Hematopoietic multipotent progenitor cell treated with erythropoietin and hydrocortisone succinate and interleukin-3 and kit ligand, for 6 days (in vitro differentiated cells): ENCODE measurements at regions not wholly inside any gene's neighbourhood (a gene's known extent, or its start where the extent isn't known, plus 50 kb on each side); places are given as distances from the start of the nearest gene placed in this dataset.

Experiments used
- DNase-seq: peaks from one replicate; pipeline ENCODE4 v3.0.0-alpha.2; 2015

GRCh38 chr3:110126065-110126464 lies 788.7 kb upstream of the DPPA4 start:
- no peak for DNase-seq

DNA sequence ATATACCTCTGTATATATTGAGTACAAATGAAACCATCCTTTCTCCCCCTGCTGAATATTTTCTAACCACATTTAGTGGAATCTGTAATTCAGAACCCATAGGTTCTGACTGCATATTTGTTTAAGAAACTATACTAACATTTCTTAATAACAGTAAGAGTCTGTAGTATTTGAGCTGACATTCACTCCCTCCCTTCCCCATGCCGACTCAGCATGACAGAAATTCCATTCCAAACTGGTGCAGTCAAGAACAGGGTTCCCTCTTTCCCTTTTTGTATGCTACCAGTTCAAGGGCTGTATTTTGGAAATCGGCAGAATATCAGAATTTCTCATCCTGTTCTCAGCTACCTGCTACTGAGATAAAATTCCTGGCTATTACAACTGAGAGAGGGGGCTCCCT lies 796.6 kb upstream of the DPPA4 start:
- DNase-seq: no peak

DNA sequence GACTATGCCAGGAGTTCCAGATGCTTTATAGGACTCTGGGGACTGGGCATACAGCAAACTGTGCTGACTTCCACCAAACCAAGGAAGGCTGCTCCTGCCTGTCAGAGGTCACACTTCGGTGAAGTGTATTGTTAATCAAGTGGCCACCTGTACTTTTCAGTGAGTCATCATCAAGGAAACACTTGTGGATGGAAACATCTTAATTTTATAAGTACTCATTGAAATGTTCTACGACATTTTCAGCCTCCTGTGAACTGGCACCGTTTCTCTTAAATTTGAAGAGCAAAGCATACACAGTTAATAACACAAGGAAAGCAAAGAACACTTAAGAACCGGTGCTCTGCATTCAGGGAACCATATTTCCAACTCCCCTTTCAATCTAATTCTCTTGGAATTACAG lies 801.7 kb upstream of the DPPA4 start:
- no peak for DNase-seq

DNA sequence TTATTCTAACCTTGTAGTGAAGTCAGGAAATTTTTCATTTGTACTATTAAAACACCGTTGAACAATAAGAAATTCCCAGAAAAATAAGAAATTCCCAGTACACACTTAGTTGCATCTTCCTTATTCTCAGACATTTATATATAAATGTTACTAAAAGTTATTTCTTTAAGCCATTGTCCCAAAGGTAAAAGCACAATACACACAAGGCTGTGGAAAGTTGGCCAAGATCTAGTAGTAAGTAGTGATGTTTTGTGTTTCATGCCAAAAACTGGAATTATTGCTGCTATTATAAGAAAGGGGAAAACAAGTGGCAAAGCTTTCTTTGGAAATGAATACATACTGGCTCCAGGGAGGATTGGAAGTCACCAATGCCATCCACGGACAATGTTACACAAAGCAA lies 802.5 kb upstream of the DPPA4 start:
- no peak for DNase-seq

DNA sequence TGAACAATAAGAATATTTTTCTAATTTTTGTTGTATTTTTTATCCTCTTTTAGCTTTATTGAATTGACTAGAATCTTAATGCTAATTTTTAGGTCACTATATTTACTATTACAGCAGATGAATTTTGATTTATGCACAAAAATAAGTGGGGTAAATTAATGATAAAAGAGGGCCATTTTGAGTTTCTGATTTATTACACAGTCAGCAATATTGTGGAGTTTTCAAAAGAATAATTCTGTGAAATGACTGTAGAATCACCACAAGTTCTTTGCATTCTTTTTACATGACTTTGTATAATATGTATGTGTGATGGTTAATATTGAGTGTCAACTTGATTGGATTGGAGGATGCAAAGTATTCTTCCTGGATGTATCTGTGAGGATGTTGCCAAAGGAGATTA lies 812.4 kb upstream of the DPPA4 start:
- no peak for DNase-seq

- DNase-seq: no peak
Measured at GRCh38 chr3:110157221-110157620, 819.9 kb upstream of the DPPA4 start.

- DNase-seq: no peak
Measured at GRCh38 chr3:110164632-110165369, 827.5 kb upstream of the DPPA4 start.

GRCh38 chr3:110165370-110165743 lies 828.0 kb upstream of the DPPA4 start:
- no peak for DNase-seq

- no peak for DNase-seq
Measured at GRCh38 chr3:110165753-110166152, 828.4 kb upstream of the DPPA4 start.

GRCh38 chr3:110166791-110167190 lies 829.4 kb upstream of the DPPA4 start:
- no peak for DNase-seq

GRCh38 chr3:110174908-110175307 lies 837.6 kb upstream of the DPPA4 start:
- no peak for DNase-seq

- no peak for DNase-seq
Measured at GRCh38 chr3:110178965-110179364, 841.6 kb upstream of the DPPA4 start.

- no peak for DNase-seq
Measured at GRCh38 chr3:110180733-110181132, 843.4 kb upstream of the DPPA4 start.

DNA sequence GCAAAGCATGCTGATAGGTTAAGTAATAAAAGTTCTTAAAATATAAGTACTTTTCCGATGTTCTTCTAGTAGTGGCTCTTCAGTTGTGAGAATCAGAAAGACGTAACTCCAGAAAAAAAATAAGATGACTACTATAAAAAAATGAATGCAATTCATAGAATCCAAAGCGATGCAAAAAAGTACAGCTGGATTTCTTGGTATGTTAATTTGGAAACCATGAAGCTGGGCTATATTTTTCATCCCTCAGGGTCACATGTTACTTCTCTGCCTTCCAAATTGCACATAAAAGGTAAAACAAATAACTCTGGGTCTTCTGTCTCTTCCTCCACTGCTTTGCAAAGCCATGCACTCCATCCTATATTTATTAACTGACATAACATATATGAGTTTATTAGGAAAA lies 843.9 kb upstream of the DPPA4 start:
- DNase-seq: no peak

GRCh38 chr3:110184536-110184935 lies 847.2 kb upstream of the DPPA4 start:
- DNase-seq: no peak

- no peak for DNase-seq
Measured at GRCh38 chr3:110193074-110193473, 855.7 kb upstream of the DPPA4 start.

- DNase-seq: no peak
Measured at GRCh38 chr3:110198717-110199587, 861.6 kb upstream of the DPPA4 start.

GRCh38 chr3:110199588-110199943 lies 862.2 kb upstream of the DPPA4 start:
- DNase-seq: no peak

GRCh38 chr3:110210086-110210660 lies 861.4 kb upstream of the NECTIN3 start:
- no peak for DNase-seq

DNA sequence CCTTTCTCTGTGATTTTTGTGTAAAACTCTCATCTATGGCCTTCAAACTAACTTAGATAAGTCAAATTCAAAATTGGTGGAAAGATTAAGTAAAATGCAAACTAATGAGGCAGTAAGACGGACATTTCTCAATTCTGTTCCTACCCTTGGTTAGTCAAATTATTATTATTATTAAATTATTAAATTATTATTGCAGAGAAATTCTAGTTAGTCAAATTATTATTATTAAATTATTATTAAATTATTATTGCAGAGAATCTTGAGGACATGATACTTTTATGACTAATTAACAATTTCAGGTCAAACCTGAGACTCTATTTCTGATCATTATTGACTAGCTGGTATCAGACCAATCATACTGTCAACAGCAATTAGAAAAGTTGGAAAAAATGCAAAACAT lies 845.0 kb upstream of the NECTIN3 start:
- no peak for DNase-seq

DNA sequence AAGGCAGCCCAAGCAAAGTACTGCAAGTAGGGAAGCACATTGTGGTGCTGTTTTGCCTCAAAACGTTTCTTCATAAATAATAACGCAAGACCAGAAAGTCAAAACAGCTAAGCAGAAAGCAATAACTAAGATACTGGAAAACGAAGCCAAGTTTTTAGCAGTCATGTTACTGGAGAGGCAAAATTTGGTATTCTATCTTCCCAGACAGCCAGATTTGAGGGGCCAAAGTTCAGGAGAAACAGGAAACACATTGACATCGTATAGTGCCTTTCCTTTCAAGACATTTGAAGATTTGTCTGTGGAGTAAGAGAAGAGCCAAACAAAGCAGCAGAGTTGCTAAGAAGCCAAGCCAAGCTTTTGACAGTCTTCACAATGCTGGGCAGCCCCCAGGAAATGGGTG lies 843.6 kb upstream of the NECTIN3 start:
- DNase-seq: no peak

GRCh38 chr3:110234831-110235230 lies 836.8 kb upstream of the NECTIN3 start:
- no peak for DNase-seq

- DNase-seq: no peak
Measured at GRCh38 chr3:110236976-110237610, 834.5 kb upstream of the NECTIN3 start.

DNA sequence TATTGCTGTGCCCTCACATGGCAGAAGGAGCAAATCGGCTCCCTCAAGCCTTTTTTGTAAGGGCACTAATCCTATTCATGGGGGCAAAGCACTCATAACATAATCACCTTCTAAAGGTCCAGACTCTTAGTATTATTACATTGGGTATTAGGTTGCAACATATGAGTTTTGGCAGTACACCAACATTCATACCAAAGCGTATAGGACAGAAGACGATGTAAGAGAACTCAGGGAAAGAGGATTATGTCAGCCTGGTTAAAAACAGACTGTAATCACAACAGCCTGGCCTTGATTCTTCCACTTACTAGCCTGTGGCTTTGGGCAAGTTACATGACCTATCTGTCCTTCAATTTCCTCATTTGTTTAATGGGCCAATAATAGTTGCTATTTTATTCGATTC lies 828.5 kb upstream of the NECTIN3 start:
- DNase-seq: no peak
